HCT116 (cell line): ENCODE measurements at regions not wholly inside any gene's neighbourhood (a gene's known extent, or its start where the extent isn't known, plus 50 kb on each side); places are given as distances from the start of the nearest gene placed in this dataset.

Experiments used
- CBX3 ChIP-seq: IDR thresholded peaks from 2 replicates; pipeline ENCODE4 v1.6.1; 2012; ENCODE audit warnings: low read depth
- CEBPB ChIP-seq: IDR thresholded peaks from 2 replicates; pipeline ENCODE4 v1.6.1; 2012; ENCODE audit warnings: low read depth
- CTCF ChIP-seq, 3 experiments: fragments of 200-600 bp in 1 of 3; sonication (generic) in 1 of 3; IDR thresholded peaks in 2 of 3; conservative IDR thresholded peaks in 1 of 3; 2 replicates each; pipeline ENCODE4 v1.5.1; 2012 to 2017; ENCODE audit warnings: low read depth in 2 of 3, low read length in 2 of 3, antibody characterized with exemption in 1 of 3, borderline replicate concordance in 1 of 3, control low read depth in 1 of 3, mild to moderate bottlenecking in 1 of 3, mixed read lengths in 1 of 3, mixed run types in 1 of 3, moderate library complexity in 1 of 3; ENCODE audit not compliant: insufficient read depth in 1 of 3
- EGR1 ChIP-seq: IDR thresholded peaks from 2 replicates; pipeline ENCODE4 v1.6.1; 2012; ENCODE audit warnings: low read depth
- EZH2 ChIP-seq: fragments of 200-600 bp; sonication (generic); IDR thresholded peaks from 2 replicates; pipeline ENCODE4 v1.6.1; 2017; ENCODE audit warnings: antibody characterized with exemption, mixed run types
- POLR2A ChIP-seq: IDR thresholded peaks from 2 replicates; pipeline ENCODE4 v1.7.0; 2011; ENCODE audit warnings: borderline replicate concordance; ENCODE audit not compliant: insufficient read depth, insufficient read length; ENCODE audit errors: extremely low read depth

GRCh38 chr11:115745066-115745465 lies 240.9 kb upstream of the CADM1 start:
- TF ChIP-seq CTCF (IDR thresholded peaks at IDR 0.05 in 2 of 3, conservative IDR thresholded peaks at IDR 0.05 in 1 of 3; ENCODE audit: borderline replicate concordance in 1 of 3, insufficient read depth in 1 of 3, low read depth in 2 of 3, low read length in 2 of 3) (no peak), EGR1 (no peak), POLR2A (no peak), CEBPB (no peak), CBX3 (no peak), EZH2 (no peak)
